ENCODE measurements at regions not wholly inside any gene's neighbourhood (a gene's known extent, or its start where the extent isn't known, plus 50 kb on each side); places are given as distances from the start of the nearest gene placed in this dataset.

DNA sequence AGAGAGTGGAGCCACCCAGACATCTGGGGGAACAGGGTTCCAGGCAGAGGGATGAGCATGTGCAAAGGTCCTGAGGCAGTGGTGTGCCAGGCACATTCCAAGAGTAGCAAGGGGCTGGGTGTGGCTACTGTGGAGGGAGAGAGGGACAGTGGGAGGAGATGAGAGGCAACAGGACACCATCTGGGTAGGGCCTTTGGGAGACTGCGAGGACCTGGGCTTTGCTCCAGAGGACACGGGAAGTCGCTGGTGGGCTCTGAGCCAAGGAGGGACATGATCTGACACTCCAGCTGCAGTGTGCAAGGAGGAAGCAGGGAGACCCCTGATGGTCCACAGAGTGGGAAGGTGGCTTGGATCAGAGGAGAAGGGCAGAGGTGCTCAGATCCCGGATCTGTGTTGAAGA is 56.7 kb upstream of the MED9 start:
- Histone ChIP-seq H3K79me2 (ENCODE audit: insufficient read depth, low read length) (no peaks in the 10 kb centered on the region), H3K9me3 (ENCODE audit: low read length) (peaks cover 12% of the 10 kb centered on the region), H3K36me3 (replicated peaks in 1 of 2; ENCODE audit: control insufficient read depth in 1 of 2, insufficient read depth in 2 of 2, low read length in 2 of 2) (no peaks in the 10 kb centered on the region), H3K4me2 (ENCODE audit: low read depth, low read length) (no peak overlapping the region), H3K4me3 (replicated peaks in 1 of 3; ENCODE audit: insufficient read depth in 1 of 3, low read depth in 2 of 3, low read length in 3 of 3) (no peak overlapping the region), H3K27ac (ENCODE audit: extremely low read length, insufficient read depth, low read length) (no peak overlapping the region), H3K4me1 (ENCODE audit: insufficient read depth, low read length) (peaks cover 50% of the 10 kb centered on the region), H3K9ac (ENCODE audit: insufficient read depth, low read depth, low read length) (no peak overlapping the region), H2AFZ (ENCODE audit: low read length) (no peak overlapping the region), H3K27me3 (ENCODE audit: control insufficient read depth in 1 of 2, insufficient read depth in 2 of 2, low read length in 2 of 2) (no peaks in the 10 kb centered on the region; a peak in 1 of 5 replicates), H4K20me1 (ENCODE audit: insufficient read depth, low read length) (no peaks in the 10 kb centered on the region)
- no TSS peak for BruUV-seq (replicated peaks)
- in situ Hi-C loops (cut with HindIII; ENCODE audit: extremely low pct_ligation_motif_present, low pct_unique_long_range_greater_than_20kb) (no loop called here), intact Hi-C loops (cut with micrococcal nuclease; ENCODE audit: unreplicated experiment) (no loop called here)
- 81% methylated on average over 4 of the region's 4 CpGs for WGBS (ENCODE audit: low lambda C conversion rate)
- DNase-seq (ENCODE audit: low spot score) (no peak), FAIRE-seq (no peak), ATAC-seq (no peak)
- CTCF ChIA-PET (ENCODE audit: low intra/inter-chr PET ratio, low total read pairs): no interaction called here
- POLR2A ChIA-PET: no interaction called here
- TF ChIP-seq ZBTB21 (CRISPR knock-in tag; IDR thresholded peaks at IDR 0.05) (no peak), ZMYM3 (CRISPR knock-in tag; IDR thresholded peaks at IDR 0.05) (peak; percentile 46; the same call in 1 of the 2 replicates)

DNA sequence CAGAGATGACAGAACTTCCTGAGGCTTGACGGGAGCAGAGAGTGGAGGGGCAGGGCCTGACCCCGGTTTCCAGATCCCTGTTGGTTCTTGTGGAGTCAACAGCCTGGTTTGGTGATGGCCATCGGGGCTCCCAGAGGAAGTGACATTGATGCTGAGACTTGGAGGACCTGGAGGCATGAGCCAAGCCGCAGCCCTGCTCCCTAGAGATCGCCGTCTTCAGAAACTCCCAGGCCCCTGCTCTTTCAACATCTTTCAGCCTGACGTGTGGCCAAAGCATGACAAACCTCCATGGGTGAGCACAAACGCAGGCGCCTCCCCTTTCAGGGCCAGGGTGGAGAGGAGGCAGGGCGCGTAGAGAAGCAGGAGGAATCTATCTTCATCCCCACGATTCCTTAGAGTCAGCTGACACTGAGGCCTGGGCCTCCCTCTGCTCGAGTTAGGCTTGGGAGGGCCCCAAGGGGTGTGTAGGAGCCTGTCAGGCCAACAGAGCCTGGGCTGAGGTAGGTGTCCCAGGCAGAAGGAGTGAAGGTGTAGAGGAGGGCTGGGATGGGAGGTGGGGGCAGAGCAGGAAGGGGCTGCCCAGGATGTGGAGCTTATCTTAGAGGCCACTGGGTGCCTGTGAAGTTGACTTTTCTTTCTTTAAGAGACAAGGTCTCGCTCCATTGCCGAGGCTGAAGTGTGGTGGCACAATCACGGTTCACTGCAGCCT is 56.1 kb upstream of the MED9 start:
- CTCF ChIA-PET (ENCODE audit: low intra/inter-chr PET ratio, low total read pairs): no interaction called here
- no peak overlapping the region for H3K27ac ChIP-seq (ENCODE audit: extremely low read length, insufficient read depth, low read length)
- BruUV-seq (replicated peaks): no TSS peak
- TF ChIP-seq, protein P1, sequence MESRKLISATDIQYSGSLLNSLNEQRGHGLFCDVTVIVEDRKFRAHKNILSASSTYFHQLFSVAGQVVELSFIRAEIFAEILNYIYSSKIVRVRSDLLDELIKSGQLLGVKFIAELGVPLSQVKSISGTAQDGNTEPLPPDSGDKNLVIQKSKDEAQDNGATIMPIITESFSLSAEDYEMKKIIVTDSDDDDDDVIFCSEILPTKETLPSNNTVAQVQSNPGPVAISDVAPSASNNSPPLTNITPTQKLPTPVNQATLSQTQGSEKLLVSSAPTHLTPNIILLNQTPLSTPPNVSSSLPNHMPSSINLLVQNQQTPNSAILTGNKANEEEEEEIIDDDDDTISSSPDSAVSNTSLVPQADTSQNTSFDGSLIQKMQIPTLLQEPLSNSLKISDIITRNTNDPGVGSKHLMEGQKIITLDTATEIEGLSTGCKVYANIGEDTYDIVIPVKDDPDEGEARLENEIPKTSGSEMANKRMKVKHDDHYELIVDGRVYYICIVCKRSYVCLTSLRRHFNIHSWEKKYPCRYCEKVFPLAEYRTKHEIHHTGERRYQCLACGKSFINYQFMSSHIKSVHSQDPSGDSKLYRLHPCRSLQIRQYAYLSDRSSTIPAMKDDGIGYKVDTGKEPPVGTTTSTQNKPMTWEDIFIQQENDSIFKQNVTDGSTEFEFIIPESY (CRISPR knock-in tag; IDR thresholded peaks at IDR 0.05): peak; percentile 53; the same call in 1 of the 2 replicates
- TF ChIP-seq, protein P2, sequence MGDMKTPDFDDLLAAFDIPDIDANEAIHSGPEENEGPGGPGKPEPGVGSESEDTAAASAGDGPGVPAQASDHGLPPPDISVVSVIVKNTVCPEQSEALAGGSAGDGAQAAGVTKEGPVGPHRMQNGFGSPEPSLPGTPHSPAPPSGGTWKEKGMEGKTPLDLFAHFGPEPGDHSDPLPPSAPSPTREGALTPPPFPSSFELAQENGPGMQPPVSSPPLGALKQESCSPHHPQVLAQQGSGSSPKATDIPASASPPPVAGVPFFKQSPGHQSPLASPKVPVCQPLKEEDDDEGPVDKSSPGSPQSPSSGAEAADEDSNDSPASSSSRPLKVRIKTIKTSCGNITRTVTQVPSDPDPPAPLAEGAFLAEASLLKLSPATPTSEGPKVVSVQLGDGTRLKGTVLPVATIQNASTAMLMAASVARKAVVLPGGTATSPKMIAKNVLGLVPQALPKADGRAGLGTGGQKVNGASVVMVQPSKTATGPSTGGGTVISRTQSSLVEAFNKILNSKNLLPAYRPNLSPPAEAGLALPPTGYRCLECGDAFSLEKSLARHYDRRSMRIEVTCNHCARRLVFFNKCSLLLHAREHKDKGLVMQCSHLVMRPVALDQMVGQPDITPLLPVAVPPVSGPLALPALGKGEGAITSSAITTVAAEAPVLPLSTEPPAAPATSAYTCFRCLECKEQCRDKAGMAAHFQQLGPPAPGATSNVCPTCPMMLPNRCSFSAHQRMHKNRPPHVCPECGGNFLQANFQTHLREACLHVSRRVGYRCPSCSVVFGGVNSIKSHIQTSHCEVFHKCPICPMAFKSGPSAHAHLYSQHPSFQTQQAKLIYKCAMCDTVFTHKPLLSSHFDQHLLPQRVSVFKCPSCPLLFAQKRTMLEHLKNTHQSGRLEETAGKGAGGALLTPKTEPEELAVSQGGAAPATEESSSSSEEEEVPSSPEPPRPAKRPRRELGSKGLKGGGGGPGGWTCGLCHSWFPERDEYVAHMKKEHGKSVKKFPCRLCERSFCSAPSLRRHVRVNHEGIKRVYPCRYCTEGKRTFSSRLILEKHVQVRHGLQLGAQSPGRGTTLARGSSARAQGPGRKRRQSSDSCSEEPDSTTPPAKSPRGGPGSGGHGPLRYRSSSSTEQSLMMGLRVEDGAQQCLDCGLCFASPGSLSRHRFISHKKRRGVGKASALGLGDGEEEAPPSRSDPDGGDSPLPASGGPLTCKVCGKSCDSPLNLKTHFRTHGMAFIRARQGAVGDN (CRISPR knock-in tag; IDR thresholded peaks at IDR 0.05): peak; percentile 19; the same call in 1 of the 2 replicates
- TF ChIP-seq, protein P3, sequence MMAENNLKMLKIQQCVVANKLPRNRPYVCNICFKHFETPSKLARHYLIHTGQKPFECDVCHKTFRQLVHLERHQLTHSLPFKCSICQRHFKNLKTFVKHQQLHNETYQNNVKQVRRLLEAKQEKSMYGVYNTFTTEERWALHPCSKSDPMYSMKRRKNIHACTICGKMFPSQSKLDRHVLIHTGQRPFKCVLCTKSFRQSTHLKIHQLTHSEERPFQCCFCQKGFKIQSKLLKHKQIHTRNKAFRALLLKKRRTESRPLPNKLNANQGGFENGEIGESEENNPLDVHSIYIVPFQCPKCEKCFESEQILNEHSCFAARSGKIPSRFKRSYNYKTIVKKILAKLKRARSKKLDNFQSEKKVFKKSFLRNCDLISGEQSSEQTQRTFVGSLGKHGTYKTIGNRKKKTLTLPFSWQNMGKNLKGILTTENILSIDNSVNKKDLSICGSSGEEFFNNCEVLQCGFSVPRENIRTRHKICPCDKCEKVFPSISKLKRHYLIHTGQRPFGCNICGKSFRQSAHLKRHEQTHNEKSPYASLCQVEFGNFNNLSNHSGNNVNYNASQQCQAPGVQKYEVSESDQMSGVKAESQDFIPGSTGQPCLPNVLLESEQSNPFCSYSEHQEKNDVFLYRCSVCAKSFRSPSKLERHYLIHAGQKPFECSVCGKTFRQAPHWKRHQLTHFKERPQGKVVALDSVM (CRISPR knock-in tag; IDR thresholded peaks at IDR 0.05): peak; percentile 60; the same call in 1 of the 2 replicates
- no peak for TF ChIP-seq NKX3-1 (CRISPR knock-in tag; IDR thresholded peaks at IDR 0.05)
- TF ChIP-seq, protein P4, sequence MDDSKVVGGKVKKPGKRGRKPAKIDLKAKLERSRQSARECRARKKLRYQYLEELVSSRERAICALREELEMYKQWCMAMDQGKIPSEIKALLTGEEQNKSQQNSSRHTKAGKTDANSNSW (CRISPR knock-in tag; IDR thresholded peaks at IDR 0.05; ENCODE audit: borderline replicate concordance): no peak
- no peak for TF ChIP-seq SMAD3 (CRISPR knock-in tag; IDR thresholded peaks at IDR 0.05)
- TF ChIP-seq ZNF792 (CRISPR knock-in tag; IDR thresholded peaks at IDR 0.05): no peak

More for the DNA sequence above, 56.1 kb upstream of the MED9 start:
- no peaks in the 10 kb centered on the region for H4K20me1 ChIP-seq (ENCODE audit: insufficient read depth, low read length)
- 74% methylated on average over 12 of the region's 16 CpGs for WGBS (ENCODE audit: low lambda C conversion rate)
- no peak overlapping the region for H3K9ac ChIP-seq (ENCODE audit: insufficient read depth, low read depth, low read length)
- POLR2A ChIA-PET: no interaction called here
- H3K36me3 ChIP-seq (replicated peaks in 1 of 2; ENCODE audit: control insufficient read depth in 1 of 2, insufficient read depth in 2 of 2, low read length in 2 of 2): no peaks in the 10 kb centered on the region
- ATAC-seq (no peak), DNase-seq (ENCODE audit: low spot score) (no peak), FAIRE-seq (no peak)
- no peaks in the 10 kb centered on the region for H3K79me2 ChIP-seq (ENCODE audit: insufficient read depth, low read length)
- H3K4me2 ChIP-seq (ENCODE audit: low read depth, low read length): no peak overlapping the region
- peaks cover 44% of the 10 kb centered on the region for H3K4me1 ChIP-seq (ENCODE audit: insufficient read depth, low read length)
- H3K27me3 ChIP-seq (ENCODE audit: control insufficient read depth in 1 of 2, insufficient read depth in 2 of 2, low read length in 2 of 2): no peaks in the 10 kb centered on the region; a peak in 1 of 5 replicates
- no peak overlapping the region for H3K4me3 ChIP-seq (replicated peaks in 1 of 3; ENCODE audit: insufficient read depth in 1 of 3, low read depth in 2 of 3, low read length in 3 of 3)
- in situ Hi-C loops (cut with HindIII; ENCODE audit: extremely low pct_ligation_motif_present, low pct_unique_long_range_greater_than_20kb): no loop called here
- H2AFZ ChIP-seq (ENCODE audit: low read length): no peak overlapping the region
- peaks cover 12% of the 10 kb centered on the region for H3K9me3 ChIP-seq (ENCODE audit: low read length)
- intact Hi-C loops (cut with micrococcal nuclease; ENCODE audit: unreplicated experiment): no loop called here
